ENCODE measurements at regions not wholly inside any gene's neighbourhood (a gene's known extent, or its start where the extent isn't known, plus 50 kb on each side); places are given as distances from the start of the nearest gene placed in this dataset.

DNA sequence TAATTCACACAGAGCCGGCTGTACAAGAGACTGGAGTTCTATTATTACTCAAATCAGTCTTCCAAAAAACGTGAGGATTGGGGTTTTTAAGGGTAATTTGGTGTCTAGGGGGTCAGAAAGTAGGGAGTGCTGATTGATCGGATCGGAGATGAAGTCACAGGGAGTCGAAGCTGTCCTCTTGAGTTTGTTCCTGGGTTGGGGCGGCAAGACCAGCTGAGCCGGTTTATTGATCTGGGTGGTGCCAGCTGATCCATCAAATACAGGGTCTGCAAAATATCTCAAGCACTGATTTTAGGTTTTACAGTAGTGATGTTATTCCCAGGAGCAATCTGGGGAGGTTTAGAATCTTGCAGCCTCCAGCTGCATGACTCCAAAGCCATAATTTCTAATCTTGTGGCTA lies 262.7 kb downstream of the KCNRG start:
- TF ChIP-seq GATA3 (IDR thresholded peaks at IDR 0.05; ENCODE audit: low read depth, low read length), result no peak
- no peak for TF ChIP-seq GATA2 (IDR thresholded peaks at IDR 0.05; ENCODE audit: low read depth, low read length)

All from SH-SY5Y (cell line).